GM12878 (cell line): ENCODE measurements at regions not wholly inside any gene's neighbourhood (a gene's known extent, or its start where the extent isn't known, plus 50 kb on each side); places are given as distances from the start of the nearest gene placed in this dataset.

ENCODE experiments used
- EZH2 ChIP-seq: IDR thresholded peaks from 2 replicates; pipeline ENCODE4 v1.6.1; 2012; ENCODE audit warnings: low read depth, mild to moderate bottlenecking, control low read depth, inconsistent platforms, low read length, borderline replicate concordance; ENCODE audit not compliant: control insufficient read depth
- HDAC2 ChIP-seq: fragments of 200-600 bp; sonication (generic); IDR thresholded peaks from 2 replicates; pipeline ENCODE4 v1.6.1; 2017
- TCF7 ChIP-seq: IDR thresholded peaks from 2 replicates; pipeline ENCODE4 v1.6.1; 2014; ENCODE audit warnings: antibody characterized with exemption, borderline replicate concordance
- TF ChIP-seq, protein P1 (sequence below), 3 experiments: IDR thresholded peaks in 2 of 3; conservative IDR thresholded peaks in 1 of 3; 2 replicates each; pipeline ENCODE4 v1.5.1; 2011; ENCODE audit warnings: low read depth in 3 of 3, low read length in 3 of 3, mild to moderate bottlenecking in 3 of 3, control low read depth in 2 of 3, moderate library complexity in 2 of 3, inconsistent platforms in 1 of 3, mixed read lengths in 1 of 3; ENCODE audit not compliant: control insufficient read depth in 2 of 3, insufficient read depth in 1 of 3; ENCODE audit errors: extremely low read depth in 1 of 3
- TF ChIP-seq, protein P2 (sequence below): IDR thresholded peaks from 2 replicates; pipeline ENCODE4 v1.6.1; 2012; ENCODE audit warnings: mild to moderate bottlenecking, low read depth, low read length
- TF ChIP-seq, protein P3 (sequence below): fragments of 450-650 bp; formaldehyde crosslinking; IDR thresholded peaks from 2 replicates; pipeline ENCODE4 v1.4.0; 2022; ENCODE audit warnings: mild to moderate bottlenecking, moderate library complexity

DNA sequence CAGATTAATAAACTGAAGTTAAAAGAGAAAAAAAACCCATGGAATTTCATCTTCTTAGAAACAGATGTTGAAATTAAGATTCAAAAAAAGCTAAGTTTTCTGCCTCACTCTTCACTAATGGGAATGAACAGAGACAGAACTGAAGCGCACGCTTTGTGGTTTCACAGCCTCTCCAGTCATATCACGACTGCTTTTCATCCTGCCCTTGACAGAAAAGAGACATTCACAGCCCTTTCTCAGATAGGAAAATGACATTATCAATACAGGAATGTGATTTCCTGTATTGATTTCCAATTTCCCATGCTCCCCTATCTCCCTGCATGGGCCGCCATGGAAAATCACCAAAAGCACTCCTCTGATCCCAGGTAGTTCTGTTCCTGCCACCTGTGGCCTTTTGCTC lies 108.2 kb downstream of the PFKFB3 start:
- TF ChIP-seq, protein P1, sequence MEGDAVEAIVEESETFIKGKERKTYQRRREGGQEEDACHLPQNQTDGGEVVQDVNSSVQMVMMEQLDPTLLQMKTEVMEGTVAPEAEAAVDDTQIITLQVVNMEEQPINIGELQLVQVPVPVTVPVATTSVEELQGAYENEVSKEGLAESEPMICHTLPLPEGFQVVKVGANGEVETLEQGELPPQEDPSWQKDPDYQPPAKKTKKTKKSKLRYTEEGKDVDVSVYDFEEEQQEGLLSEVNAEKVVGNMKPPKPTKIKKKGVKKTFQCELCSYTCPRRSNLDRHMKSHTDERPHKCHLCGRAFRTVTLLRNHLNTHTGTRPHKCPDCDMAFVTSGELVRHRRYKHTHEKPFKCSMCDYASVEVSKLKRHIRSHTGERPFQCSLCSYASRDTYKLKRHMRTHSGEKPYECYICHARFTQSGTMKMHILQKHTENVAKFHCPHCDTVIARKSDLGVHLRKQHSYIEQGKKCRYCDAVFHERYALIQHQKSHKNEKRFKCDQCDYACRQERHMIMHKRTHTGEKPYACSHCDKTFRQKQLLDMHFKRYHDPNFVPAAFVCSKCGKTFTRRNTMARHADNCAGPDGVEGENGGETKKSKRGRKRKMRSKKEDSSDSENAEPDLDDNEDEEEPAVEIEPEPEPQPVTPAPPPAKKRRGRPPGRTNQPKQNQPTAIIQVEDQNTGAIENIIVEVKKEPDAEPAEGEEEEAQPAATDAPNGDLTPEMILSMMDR (IDR thresholded peaks at IDR 0.05 in 2 of 3, conservative IDR thresholded peaks at IDR 0.05 in 1 of 3; ENCODE audit: control insufficient read depth in 2 of 3, extremely low read depth in 1 of 3, insufficient read depth in 1 of 3, low read depth in 3 of 3, low read length in 3 of 3): no peak
- TF ChIP-seq EZH2 (no peak), HDAC2 (no peak), TCF7 (no peak)
- TF ChIP-seq, protein P2, sequence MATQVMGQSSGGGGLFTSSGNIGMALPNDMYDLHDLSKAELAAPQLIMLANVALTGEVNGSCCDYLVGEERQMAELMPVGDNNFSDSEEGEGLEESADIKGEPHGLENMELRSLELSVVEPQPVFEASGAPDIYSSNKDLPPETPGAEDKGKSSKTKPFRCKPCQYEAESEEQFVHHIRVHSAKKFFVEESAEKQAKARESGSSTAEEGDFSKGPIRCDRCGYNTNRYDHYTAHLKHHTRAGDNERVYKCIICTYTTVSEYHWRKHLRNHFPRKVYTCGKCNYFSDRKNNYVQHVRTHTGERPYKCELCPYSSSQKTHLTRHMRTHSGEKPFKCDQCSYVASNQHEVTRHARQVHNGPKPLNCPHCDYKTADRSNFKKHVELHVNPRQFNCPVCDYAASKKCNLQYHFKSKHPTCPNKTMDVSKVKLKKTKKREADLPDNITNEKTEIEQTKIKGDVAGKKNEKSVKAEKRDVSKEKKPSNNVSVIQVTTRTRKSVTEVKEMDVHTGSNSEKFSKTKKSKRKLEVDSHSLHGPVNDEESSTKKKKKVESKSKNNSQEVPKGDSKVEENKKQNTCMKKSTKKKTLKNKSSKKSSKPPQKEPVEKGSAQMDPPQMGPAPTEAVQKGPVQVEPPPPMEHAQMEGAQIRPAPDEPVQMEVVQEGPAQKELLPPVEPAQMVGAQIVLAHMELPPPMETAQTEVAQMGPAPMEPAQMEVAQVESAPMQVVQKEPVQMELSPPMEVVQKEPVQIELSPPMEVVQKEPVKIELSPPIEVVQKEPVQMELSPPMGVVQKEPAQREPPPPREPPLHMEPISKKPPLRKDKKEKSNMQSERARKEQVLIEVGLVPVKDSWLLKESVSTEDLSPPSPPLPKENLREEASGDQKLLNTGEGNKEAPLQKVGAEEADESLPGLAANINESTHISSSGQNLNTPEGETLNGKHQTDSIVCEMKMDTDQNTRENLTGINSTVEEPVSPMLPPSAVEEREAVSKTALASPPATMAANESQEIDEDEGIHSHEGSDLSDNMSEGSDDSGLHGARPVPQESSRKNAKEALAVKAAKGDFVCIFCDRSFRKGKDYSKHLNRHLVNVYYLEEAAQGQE: no peak
- TF ChIP-seq, protein P3, sequence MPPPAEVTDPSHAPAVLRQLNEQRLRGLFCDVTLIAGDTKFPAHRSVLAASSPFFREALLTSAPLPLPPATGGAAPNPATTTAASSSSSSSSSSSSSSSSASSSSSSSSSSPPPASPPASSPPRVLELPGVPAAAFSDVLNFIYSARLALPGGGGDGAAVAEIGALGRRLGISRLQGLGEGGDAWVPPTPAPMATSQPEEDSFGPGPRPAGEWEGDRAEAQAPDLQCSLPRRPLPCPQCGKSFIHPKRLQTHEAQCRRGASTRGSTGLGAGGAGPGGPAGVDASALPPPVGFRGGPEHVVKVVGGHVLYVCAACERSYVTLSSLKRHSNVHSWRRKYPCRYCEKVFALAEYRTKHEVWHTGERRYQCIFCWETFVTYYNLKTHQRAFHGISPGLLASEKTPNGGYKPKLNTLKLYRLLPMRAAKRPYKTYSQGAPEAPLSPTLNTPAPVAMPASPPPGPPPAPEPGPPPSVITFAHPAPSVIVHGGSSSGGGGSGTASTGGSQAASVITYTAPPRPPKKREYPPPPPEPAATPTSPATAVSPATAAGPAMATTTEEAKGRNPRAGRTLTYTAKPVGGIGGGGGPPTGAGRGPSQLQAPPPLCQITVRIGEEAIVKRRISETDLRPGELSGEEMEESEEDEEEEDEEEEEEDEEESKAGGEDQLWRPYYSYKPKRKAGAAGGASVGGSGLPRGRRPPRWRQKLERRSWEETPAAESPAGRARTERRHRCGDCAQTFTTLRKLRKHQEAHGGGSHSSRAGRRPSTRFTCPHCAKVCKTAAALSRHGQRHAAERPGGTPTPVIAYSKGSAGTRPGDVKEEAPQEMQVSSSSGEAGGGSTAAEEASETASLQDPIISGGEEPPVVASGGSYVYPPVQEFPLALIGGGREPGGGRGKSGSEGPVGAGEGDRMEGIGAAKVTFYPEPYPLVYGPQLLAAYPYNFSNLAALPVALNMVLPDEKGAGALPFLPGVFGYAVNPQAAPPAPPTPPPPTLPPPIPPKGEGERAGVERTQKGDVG (CRISPR knock-in tag): no peak
